ENCODE measurements at regions not wholly inside any gene's neighbourhood (a gene's known extent, or its start where the extent isn't known, plus 50 kb on each side); places are given as distances from the start of the nearest gene placed in this dataset.

- TF ChIP-seq FOXM1 (IDR thresholded peaks at IDR 0.05; ENCODE audit: borderline replicate concordance) = no peak
- no peak for TF ChIP-seq SUZ12 (IDR thresholded peaks at IDR 0.05)
- TF ChIP-seq SP1 (IDR thresholded peaks at IDR 0.05) = no peak
- no peak for TF ChIP-seq FOXA1 (IDR thresholded peaks at IDR 0.05)
- no peak for TF ChIP-seq ARNT (IDR thresholded peaks at IDR 0.05)
- ChIA-PET POLR2A (no interaction called here), CTCF (no interaction called here)
- DNase-seq (ENCODE audit: extremely low spot score) = no peak
Measured at GRCh38 chr11:112899235-112900006, 61.8 kb upstream of the NCAM1 start.

GRCh38 chr11:112901924-112902323, 59.3 kb upstream of the NCAM1 start:
- no peak for DNase-seq (ENCODE audit: extremely low spot score)
- TF ChIP-seq FOXK2 (IDR thresholded peaks at IDR 0.05) = no peak
- TF ChIP-seq PKNOX1 (IDR thresholded peaks at IDR 0.05) = no peak
- TF ChIP-seq SP1 (IDR thresholded peaks at IDR 0.05) = no peak
- TF ChIP-seq CTBP1 (IDR thresholded peaks at IDR 0.05; ENCODE audit: borderline replicate concordance) = no peak
- TF ChIP-seq LEF1 (IDR thresholded peaks at IDR 0.05; ENCODE audit: borderline replicate concordance) = no peak
- TF ChIP-seq ZNF384 (IDR thresholded peaks at IDR 0.05) = no peak
- no peak for TF ChIP-seq HDGF (IDR thresholded peaks at IDR 0.05; ENCODE audit: borderline replicate concordance)
- TF ChIP-seq NFRKB (IDR thresholded peaks at IDR 0.05) = no peak
- no peak for TF ChIP-seq SUZ12 (IDR thresholded peaks at IDR 0.05)
- TF ChIP-seq ARNT (IDR thresholded peaks at IDR 0.05) = no peak
- TF ChIP-seq BHLHE40 (IDR thresholded peaks at IDR 0.05; ENCODE audit: borderline replicate concordance) = no peak
- POLR2A ChIA-PET = no interaction called here
- CTCF ChIA-PET = no interaction called here

GRCh38 chr11:112902361-112903011, 58.7 kb upstream of the NCAM1 start:
- TF ChIP-seq TARDBP (IDR thresholded peaks at IDR 0.05) (no peak), BHLHE40 (IDR thresholded peaks at IDR 0.05; ENCODE audit: borderline replicate concordance) (no peak), NFRKB (IDR thresholded peaks at IDR 0.05) (no peak), HDGF (IDR thresholded peaks at IDR 0.05; ENCODE audit: borderline replicate concordance) (no peak), ARNT (IDR thresholded peaks at IDR 0.05) (no peak)
- CTCF ChIA-PET = no interaction called here
- POLR2A ChIA-PET = interaction anchor here (0.7 kb wide), 1 partner anchor 51 kb away, joined by 3 read pairs; no protein-coding TSS in a partner anchor
- no peak for DNase-seq (ENCODE audit: extremely low spot score)

DNA sequence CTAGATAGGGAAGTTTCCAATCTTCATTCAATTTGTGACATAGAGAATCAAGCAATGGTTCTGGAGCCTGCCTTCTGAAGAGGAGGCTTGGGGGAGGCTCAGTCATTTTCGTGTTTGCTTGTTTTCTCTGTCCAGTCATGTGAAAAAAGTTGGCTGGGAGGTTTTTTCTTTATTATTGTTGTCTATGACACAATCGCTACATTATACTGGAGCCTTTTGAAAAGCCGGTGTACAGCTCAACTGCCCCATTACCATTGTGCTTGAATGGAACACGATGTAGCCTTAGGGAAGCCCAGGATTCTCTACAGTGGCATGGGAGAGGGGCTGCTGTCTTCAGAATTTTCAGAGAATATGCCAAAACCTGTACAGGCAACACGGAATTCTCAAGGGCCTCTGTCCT, 57.9 kb upstream of the NCAM1 start:
- no peak for TF ChIP-seq LEF1 (IDR thresholded peaks at IDR 0.05; ENCODE audit: borderline replicate concordance)
- TF ChIP-seq SUZ12 (IDR thresholded peaks at IDR 0.05) = no peak
- TF ChIP-seq FOXK2 (IDR thresholded peaks at IDR 0.05) = no peak
- TF ChIP-seq HDGF (IDR thresholded peaks at IDR 0.05; ENCODE audit: borderline replicate concordance) = no peak
- no peak for TF ChIP-seq L3MBTL2 (conservative IDR thresholded peaks at IDR 0.05)
- TF ChIP-seq FOXM1 (IDR thresholded peaks at IDR 0.05; ENCODE audit: borderline replicate concordance) = no peak
- TF ChIP-seq ELF4 (IDR thresholded peaks at IDR 0.05) = no peak
- no peak for TF ChIP-seq BHLHE40 (IDR thresholded peaks at IDR 0.05; ENCODE audit: borderline replicate concordance)
- TF ChIP-seq SP1 (IDR thresholded peaks at IDR 0.05) = no peak
- no peak for TF ChIP-seq CTBP1 (IDR thresholded peaks at IDR 0.05; ENCODE audit: borderline replicate concordance)
- TF ChIP-seq FOXA1 (IDR thresholded peaks at IDR 0.05) = no peak
- TF ChIP-seq PKNOX1 (IDR thresholded peaks at IDR 0.05) = no peak
- no peak for TF ChIP-seq ZNF384 (IDR thresholded peaks at IDR 0.05)
- DNase-seq (ENCODE audit: extremely low spot score) = peak; percentile 20
- CTCF ChIA-PET = no interaction called here
- POLR2A ChIA-PET = no interaction called here

DNA sequence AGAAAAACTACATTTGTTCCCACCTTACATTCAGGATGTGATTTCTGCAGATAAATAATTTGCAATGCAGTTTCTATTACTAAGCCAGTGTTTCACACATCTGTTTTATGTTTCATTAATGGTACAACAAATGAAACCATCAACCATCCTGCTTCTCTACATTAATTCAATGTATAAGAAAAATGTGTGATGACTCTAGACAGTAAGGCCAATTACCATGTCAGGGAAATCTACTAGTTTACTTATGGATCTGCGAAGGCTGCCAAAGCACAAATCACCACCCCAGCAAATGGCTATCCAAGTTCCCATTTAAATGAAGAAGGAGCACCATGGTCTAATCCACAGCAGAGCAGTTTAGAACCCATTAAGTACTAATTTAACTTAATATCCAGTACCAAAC, 50.1 kb upstream of the NCAM1 start:
- ChIA-PET POLR2A (no interaction called here), CTCF (no interaction called here)
- no peak for DNase-seq (ENCODE audit: extremely low spot score)
- TF ChIP-seq BHLHE40 (IDR thresholded peaks at IDR 0.05; ENCODE audit: borderline replicate concordance) (no peak), SP1 (IDR thresholded peaks at IDR 0.05) (no peak), NFRKB (IDR thresholded peaks at IDR 0.05) (no peak), FOXA1 (IDR thresholded peaks at IDR 0.05) (no peak), TARDBP (IDR thresholded peaks at IDR 0.05) (no peak), SUZ12 (IDR thresholded peaks at IDR 0.05) (no peak), CTBP1 (IDR thresholded peaks at IDR 0.05; ENCODE audit: borderline replicate concordance) (no peak), HDGF (IDR thresholded peaks at IDR 0.05; ENCODE audit: borderline replicate concordance) (no peak), FOXK2 (IDR thresholded peaks at IDR 0.05) (no peak), ZNF384 (IDR thresholded peaks at IDR 0.05) (no peak), L3MBTL2 (conservative IDR thresholded peaks at IDR 0.05) (no peak), ARNT (IDR thresholded peaks at IDR 0.05) (no peak), ELF4 (IDR thresholded peaks at IDR 0.05) (no peak), PKNOX1 (IDR thresholded peaks at IDR 0.05) (no peak), LEF1 (IDR thresholded peaks at IDR 0.05; ENCODE audit: borderline replicate concordance) (no peak), FOXM1 (IDR thresholded peaks at IDR 0.05; ENCODE audit: borderline replicate concordance) (no peak)
